GM12878 (cell line): ENCODE measurements at regions not wholly inside any gene's neighbourhood (a gene's known extent, or its start where the extent isn't known, plus 50 kb on each side); places are given as distances from the start of the nearest gene placed in this dataset.

Source experiments
- BACH1 ChIP-seq: fragments of 450-650 bp; IDR thresholded peaks from 2 replicates; pipeline ENCODE4 v1.6.1; 2017; ENCODE audit warnings: mild to moderate bottlenecking, borderline replicate concordance
- BCLAF1 ChIP-seq: fragments of 450-650 bp; IDR thresholded peaks from 2 replicates; pipeline ENCODE4 v1.6.1; 2017; ENCODE audit warnings: antibody characterized with exemption, mild to moderate bottlenecking, moderate library complexity
- EED ChIP-seq: sonication (generic); IDR thresholded peaks from 2 replicates; pipeline ENCODE4 v1.6.1; 2016; ENCODE audit warnings: antibody characterized with exemption, low read depth
- ETV6 ChIP-seq, 2 experiments: fragments of 450-650 bp in 1 of 2; IDR thresholded peaks in 1 of 2; conservative IDR thresholded peaks in 1 of 2; 2 replicates each; pipeline ENCODE4 v1.6.1; 2014; ENCODE audit warnings: antibody characterized with exemption in 1 of 2, borderline replicate concordance in 1 of 2, low read depth in 1 of 2, mild to moderate bottlenecking in 1 of 2, moderate library complexity in 1 of 2
- HDAC2 ChIP-seq: fragments of 200-600 bp; sonication (generic); IDR thresholded peaks from 2 replicates; pipeline ENCODE4 v1.6.1; 2017
- HDAC6 ChIP-seq: fragments of 200-600 bp; sonication (generic); IDR thresholded peaks from one replicate; pipeline ENCODE4 v1.8.0; 2017; ENCODE audit warnings: antibody characterized with exemption; ENCODE audit not compliant: unreplicated experiment
- IKZF1 ChIP-seq: fragments of 450-650 bp; conservative IDR thresholded peaks from 2 replicates; pipeline ENCODE4 v1.6.1; 2017; ENCODE audit warnings: antibody characterized with exemption, mild to moderate bottlenecking
- KDM1A ChIP-seq: fragments of 200-600 bp; sonication (generic); IDR thresholded peaks from 2 replicates; pipeline ENCODE4 v1.6.1; 2016; ENCODE audit warnings: borderline replicate concordance
- MYC ChIP-seq: IDR thresholded peaks from 2 replicates; pipeline ENCODE4 v1.6.1; 2011; ENCODE audit warnings: mild to moderate bottlenecking, low read length, moderate library complexity, inconsistent platforms; ENCODE audit not compliant: insufficient read depth, insufficient replicate concordance, insufficient read length, severe bottlenecking
- NBN ChIP-seq: fragments of 450-650 bp; IDR thresholded peaks from 2 replicates; pipeline ENCODE4 v1.6.1; 2016
- RAD51 ChIP-seq: fragments of 450-650 bp; IDR thresholded peaks from 2 replicates; pipeline ENCODE4 v1.6.1; 2016; ENCODE audit warnings: moderate library complexity, mild to moderate bottlenecking, inconsistent platforms
- RCOR1 ChIP-seq: conservative IDR thresholded peaks from 2 replicates; pipeline ENCODE4 v1.6.1; 2012; ENCODE audit warnings: low read depth, low read length, improper control_type of control experiment
- SIX5 ChIP-seq: IDR thresholded peaks from 2 replicates; pipeline ENCODE4 v1.6.1; 2011; ENCODE audit warnings: mild to moderate bottlenecking, low read depth, low read length, moderate library complexity; ENCODE audit not compliant: severe bottlenecking
- TCF12 ChIP-seq: IDR thresholded peaks from 2 replicates; pipeline ENCODE4 v1.6.1; 2011; ENCODE audit warnings: low read depth, mild to moderate bottlenecking, low read length
- WRNIP1 ChIP-seq: IDR thresholded peaks from 2 replicates; pipeline ENCODE4 v1.6.1; 2011; ENCODE audit warnings: low read depth, low read length, improper control_type of control experiment, borderline replicate concordance
- YBX1 ChIP-seq: fragments of 450-650 bp; IDR thresholded peaks from 2 replicates; pipeline ENCODE4 v1.6.1; 2016; ENCODE audit warnings: antibody characterized with exemption
- ZNF217 ChIP-seq: fragments of 450-650 bp; IDR thresholded peaks from 2 replicates; pipeline ENCODE4 v1.6.1; 2017; ENCODE audit warnings: antibody characterized with exemption, mild to moderate bottlenecking
- ZNF687 ChIP-seq: fragments of 450-650 bp; IDR thresholded peaks from 2 replicates; pipeline ENCODE4 v1.6.1; 2017; ENCODE audit warnings: mild to moderate bottlenecking, moderate library complexity
- TF ChIP-seq, protein P1 (sequence below), 3 experiments: IDR thresholded peaks in 2 of 3; conservative IDR thresholded peaks in 1 of 3; 2 replicates each; pipeline ENCODE4 v1.5.1; 2011; ENCODE audit warnings: low read depth in 3 of 3, low read length in 3 of 3, mild to moderate bottlenecking in 3 of 3, control low read depth in 2 of 3, moderate library complexity in 2 of 3, inconsistent platforms in 1 of 3, mixed read lengths in 1 of 3; ENCODE audit not compliant: control insufficient read depth in 2 of 3, insufficient read depth in 1 of 3; ENCODE audit errors: extremely low read depth in 1 of 3

DNA sequence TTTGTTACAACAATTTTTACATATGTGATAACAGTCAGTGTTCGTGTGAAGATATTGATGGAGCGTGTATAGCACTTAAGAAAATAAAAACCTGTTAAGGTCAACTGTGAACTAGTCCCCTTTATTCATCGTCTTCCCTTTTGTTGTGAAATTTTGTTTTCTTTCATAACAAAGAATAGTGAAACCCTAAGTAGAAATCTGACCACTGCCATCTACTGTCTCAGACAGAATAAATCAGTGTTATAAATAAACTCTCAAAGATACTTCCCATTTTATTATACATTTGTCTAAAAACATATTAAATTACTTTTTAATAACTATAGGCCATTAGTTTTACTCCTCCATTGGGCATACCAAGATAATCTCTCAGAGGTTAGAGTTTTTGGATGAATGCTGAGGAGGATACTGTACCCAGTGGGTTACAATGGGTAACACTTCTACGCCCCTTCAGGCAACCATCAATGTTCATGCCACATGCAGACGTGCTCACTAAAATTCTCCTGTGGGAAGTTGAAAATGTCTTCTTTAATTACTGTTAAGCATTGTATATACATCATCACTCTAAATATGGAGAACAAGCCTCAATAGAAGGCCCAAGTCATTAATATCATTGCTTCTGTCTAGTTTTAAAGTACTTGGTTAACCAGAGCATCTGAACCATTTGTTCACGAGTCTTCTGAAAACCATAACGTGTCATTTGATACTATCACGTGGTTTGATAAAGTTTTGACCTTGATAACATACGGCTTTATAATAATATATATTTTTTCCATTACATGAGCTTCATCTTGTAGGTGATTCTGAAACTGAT is 171.2 kb downstream of the TMA16 start (continued):
- no peak for TF ChIP-seq ZNF217
- TF ChIP-seq ZNF687: 0 out of 2 replicates have a peak, but pooled peaks have one; percentile 11
- peak; percentile 67 for TF ChIP-seq RAD51
- TF ChIP-seq HDAC6: no peak
- no peak for TF ChIP-seq HDAC2
- TF ChIP-seq WRNIP1: no peak
- TF ChIP-seq RCOR1: no peak
- TF ChIP-seq IKZF1: no peak
- TF ChIP-seq KDM1A: no peak
- TF ChIP-seq TCF12: no peak
- TF ChIP-seq NBN: no peak
- TF ChIP-seq ETV6 (conservative IDR thresholded peaks at IDR 0.05 in 1 of 2, IDR thresholded peaks at IDR 0.05 in 1 of 2; ENCODE audit: borderline replicate concordance in 1 of 2, low read depth in 1 of 2): no peak
- no peak for TF ChIP-seq BCLAF1
- TF ChIP-seq EED: no peak
- no peak for TF ChIP-seq SIX5
- no peak for TF ChIP-seq MYC
- no peak for TF ChIP-seq BACH1
- TF ChIP-seq YBX1: no peak
- TF ChIP-seq, protein P1, sequence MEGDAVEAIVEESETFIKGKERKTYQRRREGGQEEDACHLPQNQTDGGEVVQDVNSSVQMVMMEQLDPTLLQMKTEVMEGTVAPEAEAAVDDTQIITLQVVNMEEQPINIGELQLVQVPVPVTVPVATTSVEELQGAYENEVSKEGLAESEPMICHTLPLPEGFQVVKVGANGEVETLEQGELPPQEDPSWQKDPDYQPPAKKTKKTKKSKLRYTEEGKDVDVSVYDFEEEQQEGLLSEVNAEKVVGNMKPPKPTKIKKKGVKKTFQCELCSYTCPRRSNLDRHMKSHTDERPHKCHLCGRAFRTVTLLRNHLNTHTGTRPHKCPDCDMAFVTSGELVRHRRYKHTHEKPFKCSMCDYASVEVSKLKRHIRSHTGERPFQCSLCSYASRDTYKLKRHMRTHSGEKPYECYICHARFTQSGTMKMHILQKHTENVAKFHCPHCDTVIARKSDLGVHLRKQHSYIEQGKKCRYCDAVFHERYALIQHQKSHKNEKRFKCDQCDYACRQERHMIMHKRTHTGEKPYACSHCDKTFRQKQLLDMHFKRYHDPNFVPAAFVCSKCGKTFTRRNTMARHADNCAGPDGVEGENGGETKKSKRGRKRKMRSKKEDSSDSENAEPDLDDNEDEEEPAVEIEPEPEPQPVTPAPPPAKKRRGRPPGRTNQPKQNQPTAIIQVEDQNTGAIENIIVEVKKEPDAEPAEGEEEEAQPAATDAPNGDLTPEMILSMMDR (IDR thresholded peaks at IDR 0.05 in 2 of 3, conservative IDR thresholded peaks at IDR 0.05 in 1 of 3; ENCODE audit: control insufficient read depth in 2 of 3, extremely low read depth in 1 of 3, insufficient read depth in 1 of 3, low read depth in 3 of 3, low read length in 3 of 3): peak in 2 of 3 experiments; percentile 25 to 26; a peak in 2 of 6 replicates
